Esophagus (tissue), 2 donors: ENCODE measurements at regions not wholly inside any gene's neighbourhood (a gene's known extent, or its start where the extent isn't known, plus 50 kb on each side); places are given as distances from the start of the nearest gene placed in this dataset.

Source experiments
- H3K27ac ChIP-seq, 2 donors: one replicate each; pipeline ENCODE4 v1.5.1; 2013; ENCODE audit warnings: low read depth in 2 of 2, mild to moderate bottlenecking in 2 of 2, inconsistent platforms in 1 of 2, low read length in 1 of 2, moderate library complexity in 1 of 2
- H3K27me3 ChIP-seq, 2 donors: one replicate each; pipeline ENCODE4 v1.6.1; 2013; ENCODE audit warnings: low read length in 2 of 2, control low read depth in 1 of 2, mild to moderate bottlenecking in 1 of 2; ENCODE audit not compliant: insufficient read depth in 2 of 2, control insufficient read depth in 1 of 2
- H3K36me3 ChIP-seq, 2 donors: one replicate each; pipeline ENCODE4 v1.6.1; 2013; ENCODE audit warnings: low read length in 1 of 2; ENCODE audit not compliant: control insufficient read depth in 2 of 2, insufficient read depth in 2 of 2
- H3K4me1 ChIP-seq, 2 donors: one replicate each; pipeline ENCODE4 v1.6.1; 2013; ENCODE audit warnings: low read length in 1 of 2; ENCODE audit not compliant: control insufficient read depth in 2 of 2, insufficient read depth in 2 of 2
- H3K4me3 ChIP-seq, 2 donors: one replicate each; pipeline ENCODE4 v1.5.1; 2013; ENCODE audit warnings: low read length in 2 of 2, mild to moderate bottlenecking in 2 of 2, low read depth in 1 of 2, moderate library complexity in 1 of 2
- H3K9me3 ChIP-seq, 2 donors: one replicate each; pipeline ENCODE4 v1.6.1; 2013; ENCODE audit warnings: mild to moderate bottlenecking in 2 of 2, low read depth in 1 of 2, low read length in 1 of 2, moderate library complexity in 1 of 2; ENCODE audit not compliant: control insufficient read depth in 2 of 2, insufficient read depth in 1 of 2
- WGBS, 2 donors: extraction: QIAGEN DNeasy Blood & Tissue Kit; methylation state at CpG; one replicate each; pipeline ENCODE4 v1.1.7; 2013; 5-methylcytosine and 5-hydroxymethylcytosine counted together
- donor health status: healthy with polysubstance abuse.
- donor health status: Bipolar disorder and iron deficiency.

- H3K36me3 ChIP-seq, result no peaks in the 10 kb centered on the region
- H3K27ac ChIP-seq, result no peak overlapping the region
- H3K27me3 ChIP-seq, result no peaks in the 10 kb centered on the region
- H3K9me3 ChIP-seq, result no peaks in the 10 kb centered on the region
- H3K4me3 ChIP-seq, result no peak overlapping the region
- H3K4me1 ChIP-seq, result no peaks in the 10 kb centered on the region
Observed at GRCh38 chr3:87810452-87811016, 248.3 kb downstream of the CGGBP1 start.

DNA sequence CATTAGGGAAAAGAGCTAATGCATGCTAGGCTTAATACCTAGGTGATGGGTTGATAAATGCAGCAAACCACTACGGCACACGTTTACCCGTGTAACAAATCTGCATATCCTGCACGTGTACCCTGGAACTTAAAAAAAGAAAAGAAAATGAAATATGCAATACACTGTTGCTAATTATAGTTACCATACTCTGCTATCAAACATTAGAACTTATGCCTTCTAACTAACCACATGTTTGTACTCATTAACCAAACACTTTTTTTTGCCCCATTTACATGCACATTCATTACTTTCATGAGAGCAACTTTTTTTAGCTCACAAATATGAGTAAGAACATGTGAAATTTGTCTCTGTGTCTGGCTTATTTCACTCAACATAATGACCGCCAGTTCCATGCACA is 253.1 kb downstream of the CGGBP1 start:
- no peaks in the 10 kb centered on the region for H3K4me1 ChIP-seq
- no peaks in the 10 kb centered on the region for H3K27me3 ChIP-seq
- 75 to 81% methylated on average over 5 of the region's 5 CpGs for WGBS, 2 donors

DNA sequence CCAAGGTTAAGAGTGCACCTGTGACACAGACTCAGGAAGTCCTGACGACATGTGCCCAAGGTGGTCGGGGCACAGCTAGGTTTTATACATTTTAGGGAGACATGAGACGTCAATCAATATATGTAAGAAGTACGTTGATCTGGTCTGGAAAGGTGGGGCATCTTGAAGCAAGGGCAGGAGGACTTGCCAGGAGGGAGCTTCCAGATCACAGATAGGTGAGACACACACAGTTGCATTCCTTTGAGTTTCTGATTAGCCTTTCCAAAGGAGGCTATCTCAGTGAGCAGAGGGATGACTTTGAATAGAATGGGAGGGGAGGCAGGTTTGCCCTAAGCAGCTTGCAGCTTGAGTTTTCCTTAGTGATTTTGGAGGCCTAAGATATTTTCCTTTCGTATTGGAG is 257.4 kb downstream of the CGGBP1 start:
- Histone ChIP-seq H3K9me3 (no peaks in the 10 kb centered on the region), H3K36me3 (no peaks in the 10 kb centered on the region), H3K4me3 (no peak overlapping the region), H3K4me1 (no peaks in the 10 kb centered on the region), H3K27me3 (no peaks in the 10 kb centered on the region), H3K27ac (no peak overlapping the region)
- 48 to 53% methylated on average over 5 of the region's 5 CpGs for WGBS, 2 donors

More for the DNA sequence above, 253.1 kb downstream of the CGGBP1 start:
- Histone ChIP-seq H3K36me3 (no peaks in the 10 kb centered on the region), H3K27ac (no peak overlapping the region), H3K4me3 (no peak overlapping the region), H3K9me3 (no peaks in the 10 kb centered on the region)

GRCh38 chr3:87800516-87800915 is 258.3 kb downstream of the CGGBP1 start:
- H3K27ac ChIP-seq, result no peak overlapping the region
- H3K9me3 ChIP-seq, result no peaks in the 10 kb centered on the region
- no peaks in the 10 kb centered on the region for H3K4me1 ChIP-seq

DNA sequence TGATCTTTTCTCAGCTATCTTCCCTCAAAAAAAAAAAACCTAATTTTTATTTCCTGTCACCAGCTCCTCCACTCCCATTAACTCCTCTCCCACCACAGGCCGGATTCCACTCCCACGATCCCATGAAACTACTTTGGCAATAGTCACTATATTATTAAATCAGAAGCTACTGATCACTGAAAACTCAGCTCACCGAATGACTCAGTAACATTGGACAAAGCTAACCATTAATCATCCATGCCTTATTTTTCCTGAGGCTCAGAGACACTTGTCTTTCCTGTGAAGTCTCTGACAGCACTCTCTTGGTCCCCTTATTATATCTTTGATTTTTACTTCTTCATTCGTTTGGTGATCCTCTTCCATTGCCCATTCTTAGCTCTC is 260.2 kb downstream of the CGGBP1 start:
- WGBS, 2 donors, result 62 to 76% methylated on average over 4 of the region's 4 CpGs
- Histone ChIP-seq H3K27me3 (no peaks in the 10 kb centered on the region), H3K4me1 (no peaks in the 10 kb centered on the region), H3K9me3 (no peaks in the 10 kb centered on the region), H3K4me3 (no peak overlapping the region), H3K36me3 (no peaks in the 10 kb centered on the region), H3K27ac (no peak overlapping the region)

More at GRCh38 chr3:87800516-87800915, 258.3 kb downstream of the CGGBP1 start:
- H3K27me3 ChIP-seq, result no peaks in the 10 kb centered on the region
- no peaks in the 10 kb centered on the region for H3K36me3 ChIP-seq
- no peak overlapping the region for H3K4me3 ChIP-seq

DNA sequence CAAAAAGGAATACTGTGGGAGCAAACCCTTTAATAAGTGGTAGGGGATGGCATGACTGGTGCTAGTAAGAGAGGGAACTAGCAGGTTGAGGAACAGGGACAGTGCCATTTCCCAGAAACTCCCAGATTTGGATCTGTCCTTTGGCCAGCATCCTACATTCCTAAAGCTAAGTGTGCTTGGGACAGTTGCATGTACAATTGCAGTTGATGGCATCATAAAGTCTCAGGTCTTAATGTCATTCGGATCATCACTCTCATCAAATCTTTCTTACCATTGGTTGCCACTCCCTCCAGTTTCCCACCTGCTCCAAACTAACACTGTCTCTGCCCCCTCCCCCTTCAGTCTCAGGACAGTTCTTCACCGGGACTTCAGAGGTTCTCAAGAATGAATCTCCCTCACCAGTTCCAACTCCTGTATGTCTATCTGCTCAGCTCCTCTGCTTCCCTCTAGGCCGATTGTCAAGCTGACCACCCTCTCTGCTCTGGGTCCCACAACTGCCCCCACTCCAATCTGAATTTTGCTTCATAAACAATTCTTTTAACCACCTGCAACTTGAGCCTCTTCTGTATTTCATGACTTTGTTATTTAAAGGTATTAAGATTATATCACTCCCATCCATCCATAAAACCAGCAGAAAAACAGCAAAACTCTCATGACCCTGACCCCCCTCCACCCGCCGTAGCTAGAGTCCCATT is 260.8 kb downstream of the CGGBP1 start:
- no peak overlapping the region for H3K27ac ChIP-seq
- no peaks in the 10 kb centered on the region for H3K36me3 ChIP-seq
- no peaks in the 10 kb centered on the region for H3K27me3 ChIP-seq
- no peaks in the 10 kb centered on the region for H3K4me1 ChIP-seq
- 73 to 77% methylated on average over 5 of the region's 5 CpGs for WGBS, 2 donors
- H3K9me3 ChIP-seq, result no peaks in the 10 kb centered on the region
- no peak overlapping the region for H3K4me3 ChIP-seq

DNA sequence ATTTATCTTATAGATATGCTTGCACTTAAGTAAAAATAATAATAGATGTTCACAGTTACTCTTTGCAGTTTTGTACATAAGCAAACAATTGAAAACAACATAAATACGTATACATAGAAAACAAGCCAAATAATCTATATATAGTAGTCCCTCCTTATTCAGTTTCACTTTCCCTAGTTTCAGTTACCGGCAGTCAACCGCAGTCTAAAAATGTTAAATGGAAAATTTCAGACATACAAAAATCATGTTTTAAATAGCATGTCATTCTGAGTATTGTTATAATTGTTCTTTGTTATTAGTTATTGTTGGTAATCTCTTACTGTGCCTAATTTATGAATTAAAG is 262.0 kb downstream of the CGGBP1 start:
- Histone ChIP-seq H3K4me3 (no peak overlapping the region), H3K36me3 (no peaks in the 10 kb centered on the region), H3K27me3 (peaks cover 0 to 7% of the 10 kb centered on the region in 2 donors), H3K4me1 (peaks cover 0 to 4% of the 10 kb centered on the region in 2 donors), H3K27ac (no peak overlapping the region), H3K9me3 (no peaks in the 10 kb centered on the region)
- WGBS, 2 donors, result 72 to 74% methylated on average over 3 of the region's 3 CpGs

DNA sequence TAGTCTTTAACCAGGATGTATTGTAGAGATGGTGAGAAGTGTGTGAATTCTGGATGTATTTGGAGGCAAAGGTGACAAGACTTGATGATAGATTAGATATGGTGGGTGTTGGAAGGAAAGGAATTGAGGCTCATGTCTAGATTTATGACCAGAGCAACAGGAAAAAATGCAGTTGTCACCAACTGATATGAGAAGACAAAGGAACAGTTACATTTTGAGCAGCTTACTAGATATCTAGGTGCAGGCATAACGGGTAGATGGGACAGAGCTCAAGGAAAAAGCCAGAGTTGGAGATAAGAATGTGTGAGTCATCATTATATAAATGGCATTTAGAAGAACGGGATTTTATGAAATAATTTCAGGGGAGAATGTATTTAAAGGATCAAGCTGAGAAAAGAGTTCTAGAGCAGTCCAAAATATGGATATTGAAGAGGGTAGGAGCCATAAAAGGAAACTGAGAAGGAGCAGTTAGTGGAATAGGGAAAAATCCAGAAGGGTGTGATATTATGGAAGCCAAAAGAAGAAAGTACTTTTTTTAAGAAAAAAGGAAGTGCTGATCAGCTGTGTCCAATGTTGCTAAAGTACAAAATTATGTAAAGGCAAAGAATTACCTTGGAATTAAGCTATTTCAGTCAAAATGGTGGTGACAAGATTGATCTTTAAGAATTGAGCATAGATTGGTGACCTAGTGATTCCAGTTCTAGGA is 262.5 kb downstream of the CGGBP1 start:
- Histone ChIP-seq H3K4me1 (peaks cover 0 to 4% of the 10 kb centered on the region in 2 donors), H3K4me3 (no peak overlapping the region), H3K27ac (no peak overlapping the region), H3K27me3 (peaks cover 0 to 7% of the 10 kb centered on the region in 2 donors), H3K9me3 (no peaks in the 10 kb centered on the region), H3K36me3 (no peaks in the 10 kb centered on the region)
- 26 to 31% methylated on average over 2 of the region's 2 CpGs for WGBS, 2 donors

GRCh38 chr3:87795701-87796100 is 263.1 kb downstream of the CGGBP1 start:
- Histone ChIP-seq H3K9me3 (no peaks in the 10 kb centered on the region), H3K36me3 (no peaks in the 10 kb centered on the region), H3K4me1 (peaks cover 0 to 4% of the 10 kb centered on the region in 2 donors), H3K27me3 (peaks cover 0 to 7% of the 10 kb centered on the region in 2 donors), H3K27ac (no peak overlapping the region), H3K4me3 (no peak overlapping the region)
- 51 to 56% methylated on average over 1 of the region's 1 CpG for WGBS, 2 donors
